ENCODE measurements at regions not wholly inside any gene's neighbourhood (a gene's known extent, or its start where the extent isn't known, plus 50 kb on each side); places are given as distances from the start of the nearest gene placed in this dataset.

DNA sequence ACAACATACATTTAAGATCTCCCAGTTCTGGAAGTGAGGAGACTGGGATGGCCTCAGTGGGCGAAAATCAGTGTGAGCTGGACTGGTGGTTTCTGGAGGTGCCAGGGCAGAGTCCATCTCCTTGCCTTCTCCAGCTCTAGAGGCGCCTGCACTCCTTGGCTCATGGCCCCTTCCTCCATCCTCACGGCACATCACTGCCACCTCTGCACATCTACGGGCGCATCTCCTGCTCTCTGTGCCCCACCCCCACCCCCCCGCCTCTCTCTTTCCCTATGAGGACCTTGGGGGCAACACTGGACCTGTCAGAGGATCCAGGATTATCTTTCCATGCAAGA, 62.8 kb upstream of the DIO3 start:
- no peak overlapping the region for H3K27ac ChIP-seq (ENCODE audit: low read depth, low read length)
- WGBS, 3 donors: 96 to 99% (median 96%) methylated on average over 6 of the region's 6 CpGs

DNA sequence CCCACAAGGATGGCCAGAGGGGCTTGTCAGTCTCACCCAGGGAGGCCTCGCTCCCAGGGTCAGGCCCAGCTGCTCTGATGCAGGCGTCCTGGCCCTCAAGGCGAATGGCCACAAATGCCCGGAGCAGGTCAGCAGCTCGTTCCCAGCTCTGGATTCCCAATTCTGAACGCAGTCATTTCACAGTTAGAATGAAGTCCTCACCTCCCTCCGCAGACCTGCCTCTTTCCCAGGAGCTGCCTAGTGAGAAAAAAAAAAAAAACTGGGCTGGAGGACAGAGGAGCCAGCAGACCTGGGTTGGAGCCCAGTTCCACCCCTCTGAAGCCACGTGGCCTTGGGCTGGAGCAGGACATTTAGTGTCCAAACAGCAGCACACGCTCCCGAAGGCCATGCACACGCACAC, 62.2 kb upstream of the DIO3 start:
- H3K27ac ChIP-seq (ENCODE audit: low read depth, low read length): no peak overlapping the region
- 63 to 82% (median 81%) methylated on average over 9 to 11 of the region's 11 CpGs for WGBS, 3 donors

DNA sequence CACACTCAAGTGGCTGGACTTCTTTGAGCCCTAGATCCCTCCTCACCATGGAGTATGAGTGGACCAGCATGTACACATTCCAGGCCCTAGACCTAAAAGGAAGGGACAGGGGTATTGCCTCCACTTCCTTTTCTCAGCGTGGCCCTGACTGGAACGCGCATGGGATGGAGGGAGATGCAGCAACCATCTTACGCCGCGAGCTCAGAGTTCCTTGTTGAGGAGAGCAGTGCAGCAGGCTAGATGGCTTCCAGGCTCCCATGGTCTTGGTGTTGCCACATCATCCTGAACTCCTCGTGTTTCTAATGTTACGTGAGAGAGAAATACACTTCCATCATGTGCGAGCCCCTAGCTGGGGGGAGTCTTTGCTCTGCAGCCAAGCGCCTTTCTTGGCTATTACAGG, 61.8 kb upstream of the DIO3 start:
- WGBS, 3 donors: 91 to 97% (median 95%) methylated on average over 10 of the region's 10 CpGs
- H3K27ac ChIP-seq (ENCODE audit: low read depth, low read length): no peak overlapping the region

DNA sequence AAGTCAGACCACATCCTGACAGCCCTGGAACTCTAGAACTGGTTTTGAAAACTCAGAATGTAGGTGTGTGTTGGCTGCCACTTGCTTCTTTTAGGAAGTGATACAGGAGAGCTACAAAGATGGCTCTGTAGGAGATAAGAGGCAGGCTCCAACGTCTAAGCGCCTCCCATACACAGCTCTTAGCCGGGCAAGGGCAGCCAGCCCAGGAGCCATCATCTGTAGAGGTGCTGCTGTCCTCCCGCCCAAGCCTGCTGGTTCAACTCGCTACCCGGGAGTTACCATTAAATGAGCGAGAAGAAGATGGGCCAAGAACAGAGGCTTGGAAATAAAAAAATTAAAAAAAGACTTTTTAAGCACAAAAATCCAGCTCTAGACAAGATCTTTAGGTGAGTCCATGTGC, 61.2 kb upstream of the DIO3 start:
- no peak overlapping the region for H3K27ac ChIP-seq (ENCODE audit: low read depth, low read length)
- WGBS, 3 donors: 81 to 90% (median 83%) methylated on average over 7 of the region's 7 CpGs

DNA sequence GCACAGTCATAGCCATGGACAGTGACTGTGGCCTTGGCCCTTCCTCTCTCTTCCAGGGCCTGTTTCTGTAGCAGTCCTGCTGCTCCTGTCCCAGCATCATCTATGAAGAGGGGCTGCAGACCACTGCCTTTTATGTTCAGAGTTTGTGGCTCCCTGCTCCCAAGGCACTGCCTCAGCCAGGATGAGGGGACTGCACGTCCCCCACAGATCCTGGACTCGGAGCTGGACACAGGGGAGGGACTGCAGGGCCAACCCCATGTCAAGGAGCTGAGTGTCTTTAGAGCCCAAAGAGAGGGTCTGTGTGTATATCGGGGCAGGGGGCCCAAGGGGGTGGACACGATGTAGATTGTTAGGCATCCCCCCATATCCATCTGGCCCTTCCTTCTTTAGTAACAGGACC, 60.6 kb upstream of the DIO3 start:
- H3K27ac ChIP-seq (ENCODE audit: low read depth, low read length): no peak overlapping the region
- 81 to 87% (median 83%) methylated on average over 4 of the region's 4 CpGs for WGBS, 3 donors

DNA sequence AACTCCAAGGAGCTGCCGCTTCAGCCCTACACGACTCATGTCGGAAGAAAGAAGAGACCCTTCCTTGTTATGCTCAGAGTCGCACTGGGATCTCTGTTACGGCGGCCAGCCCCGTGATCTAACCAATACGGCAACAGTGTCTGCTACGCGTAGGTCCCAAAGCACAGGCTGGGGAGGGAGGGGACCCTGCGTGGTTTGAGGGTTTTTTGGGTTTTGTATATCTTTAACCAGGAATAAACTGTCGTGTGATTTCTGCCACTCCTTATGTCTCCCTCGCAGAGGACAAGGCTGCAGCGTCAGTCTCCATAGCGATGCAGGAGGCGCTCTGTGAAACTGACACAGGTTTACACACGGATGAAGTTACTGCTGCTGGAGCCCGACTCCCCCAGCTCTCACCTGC, 60.0 kb upstream of the DIO3 start:
- WGBS, 3 donors: 57 to 66% (median 62%) methylated on average over 18 of the region's 18 CpGs
- H3K27ac ChIP-seq (ENCODE audit: low read depth, low read length): no peak overlapping the region

DNA sequence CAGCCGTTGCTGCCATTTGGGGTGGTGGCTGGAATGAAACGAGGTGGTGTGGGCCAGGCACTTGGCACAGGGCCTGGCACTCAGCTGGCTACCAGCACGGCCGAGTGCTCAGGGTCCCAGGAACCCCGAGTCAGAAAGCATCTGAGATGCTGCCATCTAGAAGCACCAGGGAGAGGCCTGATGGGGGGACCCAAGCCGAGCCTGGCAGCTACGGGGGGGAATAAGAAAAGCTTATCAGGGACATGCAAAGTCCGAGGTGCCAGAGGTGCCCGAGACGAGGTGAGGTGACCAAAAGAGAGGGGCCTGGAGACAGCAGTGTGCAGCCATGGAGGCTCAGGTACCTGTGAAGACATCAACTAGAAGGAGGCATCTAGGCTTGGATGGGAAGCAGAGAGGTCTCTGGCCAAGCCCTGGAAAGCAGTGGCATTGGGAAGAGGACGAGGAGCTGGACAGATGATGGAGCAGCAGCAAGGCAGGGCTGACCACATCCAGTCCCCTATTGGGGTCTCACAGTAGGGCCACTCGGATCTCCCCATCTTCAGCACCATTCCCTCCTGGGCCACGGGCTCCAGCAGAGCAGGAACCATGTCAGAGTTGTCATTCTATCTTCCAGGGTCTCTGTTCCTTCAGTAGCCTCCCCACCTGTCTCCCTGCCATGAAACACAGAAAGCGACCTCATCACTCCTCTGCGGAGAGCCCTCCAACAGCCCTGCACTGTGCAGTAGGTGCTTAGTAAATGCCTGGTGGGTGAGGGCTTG, 59.3 kb upstream of the DIO3 start:
- no peak overlapping the region for H3K27ac ChIP-seq (ENCODE audit: low read depth, low read length)
- WGBS, 3 donors: 73 to 76% (median 74%) methylated on average over 15 of the region's 15 CpGs

DNA sequence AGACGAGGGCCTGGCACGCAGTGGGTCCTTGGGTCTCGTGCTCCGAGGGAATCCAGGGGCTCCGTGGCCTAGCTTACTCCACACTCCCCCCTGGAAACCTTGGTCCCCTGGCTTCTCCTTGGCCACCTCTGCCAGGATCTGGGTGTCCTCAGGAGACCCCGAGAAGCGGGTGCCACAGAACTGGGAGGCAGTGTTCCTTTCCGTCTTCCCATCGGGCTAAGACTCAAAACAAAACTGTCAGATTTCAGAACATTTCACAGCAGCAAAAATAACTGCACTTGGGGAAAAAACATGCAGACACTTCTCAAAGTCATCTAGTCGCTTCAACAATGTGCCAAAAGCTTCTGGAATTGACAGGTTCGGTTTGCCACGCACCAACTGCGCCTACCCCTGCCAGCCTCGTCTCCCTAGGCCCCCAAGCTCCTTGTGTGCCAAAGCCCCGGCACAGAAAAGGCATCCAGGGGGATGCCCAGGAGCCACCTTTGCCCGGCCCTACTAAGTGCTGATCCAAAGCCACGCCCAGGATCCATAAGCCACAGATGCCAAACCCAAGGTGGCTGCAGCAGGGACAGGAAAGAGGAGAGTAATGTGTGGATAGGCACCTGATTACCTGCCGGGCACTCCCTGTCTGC, 58.4 kb upstream of the DIO3 start:
- WGBS, 3 donors: 90 to 93% (median 92%) methylated on average over 18 of the region's 18 CpGs
- H3K27ac ChIP-seq (ENCODE audit: low read depth, low read length): no peak overlapping the region

DNA sequence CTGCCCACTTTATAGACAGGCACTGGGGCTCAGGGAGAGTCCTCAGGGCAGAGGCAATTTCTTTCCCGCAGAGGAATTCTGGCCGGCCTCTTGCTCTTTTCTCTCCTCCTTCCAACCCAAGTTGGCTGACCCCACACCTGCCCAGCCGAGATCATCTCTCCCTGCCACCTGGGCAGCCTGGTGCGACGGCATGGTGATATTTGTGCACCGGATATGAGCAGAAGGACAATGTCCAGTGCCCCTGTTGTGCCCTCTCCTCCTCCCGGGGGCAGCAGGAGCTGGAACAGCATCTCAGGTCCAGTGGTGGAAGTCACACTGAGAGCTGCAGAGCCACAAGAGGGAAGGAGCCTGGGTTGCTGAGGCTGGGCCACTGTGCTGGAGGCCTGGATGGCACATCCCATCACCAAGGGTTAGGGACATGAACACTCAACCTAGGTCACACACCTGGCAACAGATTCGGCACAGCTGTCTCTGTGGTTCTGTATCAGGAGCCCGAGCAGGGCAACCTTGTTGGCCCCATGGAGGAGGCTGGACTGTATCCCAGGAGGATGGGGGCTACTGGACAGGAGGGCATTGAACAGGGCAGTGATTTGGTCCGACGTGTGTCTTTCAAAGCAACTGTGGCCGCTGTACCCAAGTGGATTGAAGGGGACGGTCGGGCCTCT, 57.7 kb upstream of the DIO3 start:
- H3K27ac ChIP-seq (ENCODE audit: low read depth, low read length): no peak overlapping the region
- WGBS, 3 donors: 91 to 93% (median 92%) methylated on average over 12 to 14 of the region's 14 CpGs

DNA sequence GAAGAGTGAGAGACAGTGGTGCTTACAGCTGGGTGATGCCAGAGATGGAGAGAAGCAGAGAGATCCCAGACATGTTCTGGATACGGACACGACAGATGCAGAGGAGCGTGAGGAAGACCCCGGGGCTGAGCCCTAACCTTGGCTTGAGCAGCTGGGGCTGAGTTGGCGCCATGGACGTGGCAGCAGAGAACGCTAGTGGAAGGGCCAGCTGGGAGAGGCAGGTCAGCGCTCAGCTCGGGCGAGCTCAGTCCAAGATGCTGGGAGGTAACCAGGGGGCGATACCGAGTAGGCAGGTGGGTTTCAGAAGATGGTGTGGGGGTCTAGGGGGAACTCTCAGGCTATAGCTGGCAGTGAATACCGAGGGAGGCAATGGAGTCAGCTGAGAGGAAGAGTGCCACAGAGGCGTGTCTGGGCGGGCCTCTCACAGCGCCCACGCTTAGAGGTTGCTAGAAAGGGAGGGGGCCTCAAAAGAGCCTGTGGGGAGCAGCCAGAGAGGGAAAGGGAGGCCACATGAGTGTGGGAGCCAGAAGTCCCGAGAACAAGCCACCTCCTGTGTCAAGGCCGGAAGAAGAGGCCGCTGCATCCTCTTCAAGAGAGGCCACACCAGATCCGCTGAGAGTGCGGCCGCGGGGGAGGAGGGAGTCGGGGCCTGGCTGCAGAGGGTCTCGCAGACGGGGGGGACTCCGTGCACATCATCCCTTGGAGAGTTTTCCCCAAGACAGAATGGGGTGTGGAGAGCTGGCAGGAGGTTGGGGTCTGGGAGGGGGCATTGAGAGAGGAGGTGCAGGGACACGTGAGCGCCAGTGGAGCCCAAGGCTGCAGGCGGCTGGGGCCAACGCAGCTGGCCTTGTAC, 57.0 kb upstream of the DIO3 start:
- 89 to 92% (median 91%) methylated on average over 31 to 32 of the region's 32 CpGs for WGBS, 3 donors
- H3K27ac ChIP-seq (ENCODE audit: low read depth, low read length): no peak overlapping the region

DNA sequence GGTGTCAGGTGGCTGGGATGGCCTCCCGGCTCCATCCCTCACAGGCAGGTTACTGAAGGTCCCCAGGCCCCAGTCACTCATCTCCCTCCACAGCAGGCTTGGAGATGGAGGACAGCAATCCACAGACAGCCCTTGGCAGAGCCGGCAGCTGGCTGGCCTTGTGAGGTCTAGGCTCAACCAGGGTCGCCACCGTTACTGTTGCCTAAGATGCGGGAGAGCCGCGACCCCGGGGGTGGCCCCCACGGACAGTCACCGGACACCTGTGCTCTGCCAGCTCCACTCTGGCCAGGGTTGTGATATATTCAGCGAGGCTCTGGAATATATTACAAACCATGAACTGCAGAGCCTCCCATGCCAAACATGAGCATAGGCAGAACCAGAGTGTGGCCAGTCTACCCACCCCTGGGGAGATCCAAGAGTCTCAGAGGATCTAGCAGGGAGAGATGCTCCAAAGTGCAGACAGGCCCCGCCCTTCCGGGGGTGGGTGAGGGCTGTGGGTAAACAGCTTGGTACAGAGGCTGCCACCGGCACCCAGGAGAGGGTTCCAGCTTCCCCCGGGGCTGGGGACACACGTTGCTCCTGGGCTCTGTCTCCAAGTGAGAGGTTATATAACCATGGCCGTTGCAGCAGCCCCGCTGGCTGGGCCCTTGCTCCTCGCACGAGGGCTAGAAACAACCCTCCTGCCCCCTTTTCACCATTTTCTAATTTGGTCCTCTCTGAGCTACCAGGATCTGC, 55.9 kb upstream of the DIO3 start:
- no peak overlapping the region for H3K27ac ChIP-seq (ENCODE audit: low read depth, low read length)
- 81 to 84% (median 83%) methylated on average over 20 of the region's 20 CpGs for WGBS, 3 donors

DNA sequence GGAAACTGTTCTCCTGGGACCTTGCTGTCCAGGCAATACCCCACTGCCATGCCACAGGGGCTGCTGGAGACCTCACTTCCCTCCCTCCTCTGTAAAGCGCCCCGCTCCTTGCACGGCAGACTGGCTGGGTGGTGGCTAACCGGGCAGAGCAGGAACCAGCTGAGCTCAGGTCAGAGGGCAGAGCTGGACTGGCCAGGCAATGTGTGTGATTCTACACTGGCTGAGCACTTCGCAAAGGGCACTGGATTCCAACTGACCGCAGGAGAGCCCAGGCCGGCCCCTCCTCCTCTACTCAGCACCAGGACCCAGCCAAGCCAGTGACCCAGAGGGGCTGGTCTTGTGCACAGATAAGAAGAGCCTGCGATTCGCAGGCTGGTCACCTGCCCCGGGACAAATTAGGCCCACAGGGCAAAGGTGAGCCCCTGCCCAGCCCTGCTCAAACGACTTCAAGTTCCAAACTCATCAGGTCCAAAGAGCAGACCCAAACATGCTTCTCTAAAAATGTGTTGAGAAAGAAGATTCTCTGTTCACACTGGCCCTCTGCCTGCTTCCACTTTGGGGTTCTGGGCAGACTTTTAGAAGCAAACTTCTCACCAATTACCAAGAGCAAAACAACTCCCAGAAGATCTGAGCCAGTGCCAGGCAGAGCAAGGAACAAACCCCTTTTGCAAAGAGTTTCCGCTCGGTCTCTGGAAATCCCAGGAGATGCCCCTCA, 54.9 kb upstream of the DIO3 start:
- WGBS, 3 donors: 69 to 80% (median 79%) methylated on average over 13 of the region's 13 CpGs
- no peak overlapping the region for H3K27ac ChIP-seq (ENCODE audit: low read depth, low read length)

DNA sequence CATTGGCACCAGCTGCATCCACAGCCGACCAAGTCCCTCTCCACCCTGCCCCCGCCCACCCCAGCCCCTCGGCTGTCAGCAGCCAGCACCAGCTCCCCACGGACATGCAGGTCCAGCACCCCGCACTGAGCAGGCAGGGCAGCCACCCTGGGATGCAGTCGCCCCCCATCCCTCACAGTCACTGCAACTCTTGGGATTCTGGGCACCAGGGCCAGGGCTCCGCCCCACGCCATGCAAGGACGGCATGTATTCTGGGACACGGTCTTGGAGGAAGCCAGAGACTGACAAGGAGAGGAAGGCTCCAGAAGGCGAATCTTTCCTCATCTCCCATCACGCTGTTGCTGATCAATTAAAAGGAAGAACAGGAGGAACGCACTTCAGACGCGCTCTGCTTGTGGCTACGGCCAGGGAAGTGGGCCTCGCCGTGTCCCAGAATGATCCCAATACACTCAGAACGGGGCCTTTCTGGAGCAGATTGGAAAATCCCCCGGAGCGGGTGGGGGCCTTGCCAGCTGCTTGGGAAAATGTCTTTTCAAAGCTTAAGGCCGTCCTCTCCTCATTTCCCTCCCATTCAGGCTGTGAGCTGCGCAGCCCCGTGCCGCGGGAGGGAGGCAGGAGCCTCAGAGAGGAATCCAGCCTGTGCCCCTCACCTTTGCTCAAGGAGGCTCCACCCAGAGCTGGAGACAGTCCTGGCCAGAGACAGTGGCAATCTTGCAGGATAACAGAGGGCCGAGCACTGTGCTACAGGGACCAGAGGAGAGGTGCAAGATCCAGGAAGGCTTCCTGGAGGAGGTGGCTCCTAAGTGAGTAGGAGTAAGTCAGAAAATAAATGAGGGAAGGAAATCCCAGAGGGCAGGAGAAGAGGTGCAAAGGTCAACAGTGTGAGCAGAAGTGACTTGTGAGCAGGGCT, 54.1 kb upstream of the DIO3 start:
- whole genome bisulfite sequencing, 3 donors: 68 to 77% (median 71%) methylated on average over 27 of the region's 27 CpGs
- H3K27ac ChIP-seq (ENCODE audit: low read depth, low read length): no peak overlapping the region

DNA sequence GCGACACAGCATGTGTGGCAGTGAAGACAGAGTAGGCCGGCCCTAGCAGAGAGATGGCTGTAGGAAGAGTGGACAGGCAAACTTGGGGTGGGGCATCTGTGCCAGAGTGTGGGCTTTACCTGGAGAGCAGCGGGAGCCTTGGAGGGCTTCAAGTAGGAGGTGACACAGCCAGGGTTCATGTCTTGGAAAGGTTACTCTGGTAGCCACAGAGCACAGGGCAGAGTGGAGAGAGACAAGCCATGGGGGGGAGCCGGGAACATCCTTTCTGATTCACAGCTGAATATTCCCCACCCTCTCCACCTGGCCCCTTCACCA, 53.5 kb upstream of the DIO3 start:
- no peak overlapping the region for H3K27ac ChIP-seq (ENCODE audit: low read depth, low read length)
- WGBS, 3 donors: 88 to 93% (median 93%) methylated on average over 4 of the region's 4 CpGs

DNA sequence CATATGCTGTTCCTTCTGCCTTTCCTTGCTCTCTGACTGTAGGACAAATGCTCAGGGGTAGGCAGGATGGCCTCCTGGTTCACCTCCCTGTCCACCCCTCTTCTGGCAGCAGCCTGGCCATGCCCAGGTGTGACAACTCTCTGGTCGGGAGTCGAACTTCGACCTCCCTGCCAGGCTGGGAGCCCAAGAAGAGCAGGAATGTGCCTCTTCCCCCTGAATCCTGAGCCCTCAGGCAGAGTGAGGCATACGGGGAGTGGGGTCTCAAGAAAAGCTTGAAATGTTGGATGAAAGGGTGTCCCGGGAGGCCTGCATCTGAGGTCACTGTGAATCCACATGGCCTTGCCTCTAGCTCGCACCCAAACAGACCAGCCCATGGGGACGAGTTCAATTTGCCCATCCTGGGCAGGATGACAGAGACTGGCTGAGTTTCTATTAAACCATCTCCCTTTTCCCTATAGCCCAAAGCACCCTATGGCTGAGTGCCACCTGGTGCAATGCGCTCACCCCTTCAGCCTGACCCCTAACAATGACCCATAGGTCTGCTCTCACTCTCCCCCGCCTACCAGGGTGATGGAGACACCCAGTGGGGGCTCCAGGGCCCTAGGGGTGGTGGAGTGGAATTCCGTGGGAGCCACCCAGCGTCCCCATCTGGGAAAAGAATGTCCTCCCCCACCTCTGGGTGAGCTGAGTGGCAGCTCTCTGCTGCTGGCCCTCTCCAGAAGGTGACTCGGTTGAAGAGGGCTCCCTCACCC, 52.9 kb upstream of the DIO3 start:
- no peak overlapping the region for H3K27ac ChIP-seq (ENCODE audit: low read depth, low read length)
- WGBS, 3 donors: 91 to 92% (median 91%) methylated on average over 12 of the region's 12 CpGs

DNA sequence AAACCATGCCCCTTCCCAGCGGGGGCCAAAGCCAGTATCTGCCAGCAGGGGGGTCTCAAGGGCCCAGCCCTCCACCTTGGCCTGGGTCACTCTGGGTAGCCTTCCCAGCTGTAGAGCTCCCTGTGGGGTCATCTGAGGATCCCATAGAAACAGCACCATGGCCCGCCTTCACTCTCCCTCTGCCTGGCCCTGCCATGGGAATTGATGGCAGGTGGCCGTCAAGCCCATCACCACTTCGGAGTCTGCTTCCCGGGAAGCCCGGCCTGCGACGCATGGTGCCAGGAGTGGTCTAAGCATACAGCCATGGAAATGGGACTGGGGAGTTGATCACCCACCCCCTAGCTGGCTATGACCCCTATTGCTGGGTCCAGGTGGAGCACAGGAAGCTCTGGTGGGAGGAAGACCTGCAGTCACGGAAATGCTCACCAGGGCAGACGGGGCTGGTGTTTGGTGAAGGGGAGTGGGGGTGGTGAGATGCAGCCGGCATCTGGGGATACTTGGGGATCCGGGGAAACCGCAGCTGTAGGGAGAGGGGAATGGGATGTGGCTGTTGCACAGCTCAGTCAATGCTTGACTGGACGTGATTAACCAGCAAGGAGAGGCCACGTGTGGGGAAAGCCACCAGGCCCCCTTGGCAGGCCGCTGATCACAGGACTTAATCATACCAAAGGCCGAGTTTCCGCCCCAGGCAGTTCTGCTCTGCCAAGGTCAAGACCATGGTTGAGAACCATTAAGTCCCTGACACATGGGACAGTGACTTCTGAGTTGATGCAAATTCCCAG, 52.2 kb upstream of the DIO3 start:
- H3K27ac ChIP-seq (ENCODE audit: low read depth, low read length): no peak overlapping the region
- WGBS, 3 donors: 86 to 92% (median 89%) methylated on average over 18 of the region's 18 CpGs

Measured in adipose tissue (tissue), 3 donors.